Uterus (tissue), 3 donors: ENCODE measurements at regions not wholly inside any gene's neighbourhood (a gene's known extent, or its start where the extent isn't known, plus 50 kb on each side); places are given as distances from the start of the nearest gene placed in this dataset.

ENCODE experiments used
- DNase-seq, 2 donors: peaks; one replicate each; pipeline ENCODE4 v3.0.0-alpha.2; 2019 to 2020
- H3K27ac ChIP-seq, 2 donors: fragments of 200-600 bp; sonication (generic); 1 replicate in 1 of 2; 2 replicates in 1 of 2; pipeline ENCODE4 v1.5.1; 2016 to 2018
- H3K27me3 ChIP-seq, 2 donors: fragments of 200-600 bp; sonication (generic); one replicate each; pipeline ENCODE4 v1.5.1; 2018 to 2019; ENCODE audit warnings: control low read depth in 1 of 2
- H3K36me3 ChIP-seq, 2 donors: fragments of 200-600 bp; sonication (generic); one replicate each; pipeline ENCODE4 v1.5.1; 2019; ENCODE audit warnings: control low read depth in 1 of 2
- H3K4me1 ChIP-seq, 2 donors: fragments of 200-600 bp; sonication (generic); one replicate each; pipeline ENCODE4 v1.5.1; 2018 to 2019; ENCODE audit warnings: control low read depth in 1 of 2
- H3K4me3 ChIP-seq, 2 donors: fragments of 200-600 bp; sonication (generic); 1 replicate in 1 of 2; 2 replicates in 1 of 2; pipeline ENCODE4 v1.5.1; 2018 to 2019; ENCODE audit warnings: mild to moderate bottlenecking in 1 of 2
- H3K9me3 ChIP-seq, 2 donors: fragments of 200-600 bp; sonication (generic); one replicate each; pipeline ENCODE4 v1.5.1; 2019; ENCODE audit warnings: control low read depth in 1 of 2
- POLR2A ChIP-seq, 2 donors: fragments of 450-650 bp; IDR thresholded peaks; one replicate each; pipeline ENCODE4 v1.6.1; 2016; ENCODE audit warnings: antibody characterized with exemption in 2 of 2, mild to moderate bottlenecking in 1 of 2, moderate library complexity in 1 of 2
- intact Hi-C: fragments of 100-400 bp; cut with DNase I; formaldehyde crosslinking; loops from one replicate; pipeline ENCODE4 v1.15.1; 2023; ENCODE audit warnings: low total_unique reads
- TF ChIP-seq, protein P1 (sequence below), 4 experiments: fragments of 200-600 bp in 2 of 4; fragments of 450-650 bp in 2 of 4; sonication (generic) in 2 of 4; IDR thresholded peaks; one replicate each; pipeline ENCODE4 v1.5.1; 2016 to 2019; ENCODE audit warnings: antibody characterized with exemption in 4 of 4, mild to moderate bottlenecking in 2 of 4, moderate library complexity in 1 of 4
- donor health status: DM: yes; HTN: yes; CAD: no.

GRCh38 chr12:124627956-124628355 is 60.5 kb upstream of the NCOR2 start:
- intact Hi-C loops, result no loop called here
- Histone ChIP-seq H3K27me3 (no peaks in the 10 kb centered on the region), H3K9me3 (no peaks in the 10 kb centered on the region), H3K36me3 (no peaks in the 10 kb centered on the region), H3K4me3 (no peak overlapping the region), H3K4me1 (peaks cover 0 to 15% of the 10 kb centered on the region in 2 donors), H3K27ac (peak overlapping the region in 1 of 2 donors; percentile 82)
- DNase-seq, result no peak
- TF ChIP-seq POLR2A (IDR thresholded peaks at IDR 0.05), result no peak
- TF ChIP-seq, protein P1, sequence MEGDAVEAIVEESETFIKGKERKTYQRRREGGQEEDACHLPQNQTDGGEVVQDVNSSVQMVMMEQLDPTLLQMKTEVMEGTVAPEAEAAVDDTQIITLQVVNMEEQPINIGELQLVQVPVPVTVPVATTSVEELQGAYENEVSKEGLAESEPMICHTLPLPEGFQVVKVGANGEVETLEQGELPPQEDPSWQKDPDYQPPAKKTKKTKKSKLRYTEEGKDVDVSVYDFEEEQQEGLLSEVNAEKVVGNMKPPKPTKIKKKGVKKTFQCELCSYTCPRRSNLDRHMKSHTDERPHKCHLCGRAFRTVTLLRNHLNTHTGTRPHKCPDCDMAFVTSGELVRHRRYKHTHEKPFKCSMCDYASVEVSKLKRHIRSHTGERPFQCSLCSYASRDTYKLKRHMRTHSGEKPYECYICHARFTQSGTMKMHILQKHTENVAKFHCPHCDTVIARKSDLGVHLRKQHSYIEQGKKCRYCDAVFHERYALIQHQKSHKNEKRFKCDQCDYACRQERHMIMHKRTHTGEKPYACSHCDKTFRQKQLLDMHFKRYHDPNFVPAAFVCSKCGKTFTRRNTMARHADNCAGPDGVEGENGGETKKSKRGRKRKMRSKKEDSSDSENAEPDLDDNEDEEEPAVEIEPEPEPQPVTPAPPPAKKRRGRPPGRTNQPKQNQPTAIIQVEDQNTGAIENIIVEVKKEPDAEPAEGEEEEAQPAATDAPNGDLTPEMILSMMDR (IDR thresholded peaks at IDR 0.05), result no peak

DNA sequence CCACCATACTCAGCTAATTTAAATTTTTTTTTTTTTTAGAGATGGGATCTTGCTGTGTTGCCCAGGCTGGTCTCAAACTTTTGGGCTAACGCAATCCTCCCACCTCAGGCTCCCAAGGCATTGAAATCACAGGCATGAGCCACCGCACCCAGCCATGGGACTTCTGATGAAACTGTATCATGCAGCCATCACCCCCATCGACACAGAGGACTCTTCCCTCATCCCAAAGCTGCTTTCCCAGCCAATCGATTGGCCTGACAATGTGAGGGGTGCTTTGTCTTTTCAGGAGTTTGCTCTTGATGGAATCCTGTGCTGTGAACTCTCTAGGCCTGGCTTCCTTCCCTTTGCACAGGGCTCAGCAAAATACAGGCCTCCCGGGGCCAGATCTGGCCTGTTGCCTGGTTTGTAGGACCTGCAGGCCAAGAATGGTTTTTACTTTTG is 59.6 kb upstream of the NCOR2 start:
- peak overlapping the region; percentile 61 to 82 for H3K27ac ChIP-seq

DNA sequence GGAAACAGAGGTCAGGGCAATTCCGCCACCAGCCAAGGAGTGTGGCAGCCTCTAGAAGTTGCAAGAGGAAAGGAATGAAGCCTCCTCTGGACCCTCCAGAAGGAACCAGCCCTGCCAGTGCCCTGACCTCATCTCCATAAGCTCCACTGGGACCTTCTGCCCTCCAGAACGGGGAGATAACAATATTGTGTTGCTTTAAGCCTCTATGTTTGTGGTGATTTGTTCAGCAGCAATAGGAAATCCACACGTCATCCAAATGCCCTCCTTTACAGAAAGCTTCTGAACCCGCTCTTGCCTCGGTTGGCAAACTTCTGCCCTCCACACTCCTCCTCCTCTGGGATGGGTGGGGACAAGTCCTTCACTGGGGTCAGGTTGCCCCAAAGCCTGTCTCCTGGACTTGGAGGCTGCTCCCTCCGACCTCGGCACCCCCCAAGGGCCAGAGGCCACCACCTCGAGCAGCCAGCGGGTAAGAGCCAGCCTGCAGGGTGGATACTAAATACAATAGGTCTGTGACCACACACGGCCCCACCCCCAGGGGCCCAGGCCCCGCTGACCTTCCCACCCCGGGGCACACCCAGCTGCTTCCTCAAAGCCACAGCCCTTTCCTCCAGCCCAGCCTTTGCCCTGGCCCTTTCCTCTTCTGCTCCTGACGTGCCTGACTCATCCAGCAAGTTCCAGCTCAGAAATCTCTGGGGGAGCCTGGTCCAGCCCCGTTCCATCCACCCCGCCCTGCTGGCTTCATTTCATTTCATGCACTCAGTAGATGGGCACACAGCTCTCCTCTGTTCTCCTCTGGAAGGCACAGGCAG is 58.7 kb upstream of the NCOR2 start:
- peak; percentile 72 to 81 for DNase-seq
- H3K9me3 ChIP-seq, result no peaks in the 10 kb centered on the region
- intact Hi-C loops, result no loop called here
- H3K27me3 ChIP-seq, result no peaks in the 10 kb centered on the region
- peaks cover under 1 to 18% of the 10 kb centered on the region in 2 donors for H3K4me1 ChIP-seq
- peak overlapping the region; percentile 61 to 82 for H3K27ac ChIP-seq
- TF ChIP-seq POLR2A (IDR thresholded peaks at IDR 0.05), result no peak
- TF ChIP-seq, protein P1 (IDR thresholded peaks at IDR 0.05), result no peak
- no peaks in the 10 kb centered on the region for H3K36me3 ChIP-seq
- no peak overlapping the region for H3K4me3 ChIP-seq

More for the DNA sequence above, 59.6 kb upstream of the NCOR2 start:
- Histone ChIP-seq H3K36me3 (no peaks in the 10 kb centered on the region), H3K27me3 (no peaks in the 10 kb centered on the region), H3K9me3 (no peaks in the 10 kb centered on the region), H3K4me3 (no peak overlapping the region), H3K4me1 (peaks cover 0 to 14% of the 10 kb centered on the region in 2 donors)
- TF ChIP-seq, protein P1 (IDR thresholded peaks at IDR 0.05), result no peak
- no peak for TF ChIP-seq POLR2A (IDR thresholded peaks at IDR 0.05)
- peak; percentile 69 to 70 for DNase-seq
- intact Hi-C loops, result no loop called here

GRCh38 chr12:124624823-124625222 is 57.4 kb upstream of the NCOR2 start:
- Histone ChIP-seq H3K9me3 (no peaks in the 10 kb centered on the region), H3K4me3 (no peak overlapping the region), H3K4me1 (peaks cover 9 to 20% of the 10 kb centered on the region in 2 donors), H3K27ac (peak overlapping the region in 1 of 2 donors; percentile 82), H3K36me3 (no peaks in the 10 kb centered on the region), H3K27me3 (no peaks in the 10 kb centered on the region)
- DNase-seq, result no peak
- TF ChIP-seq, protein P1 (IDR thresholded peaks at IDR 0.05), result no peak
- intact Hi-C loops, result no loop called here

DNA sequence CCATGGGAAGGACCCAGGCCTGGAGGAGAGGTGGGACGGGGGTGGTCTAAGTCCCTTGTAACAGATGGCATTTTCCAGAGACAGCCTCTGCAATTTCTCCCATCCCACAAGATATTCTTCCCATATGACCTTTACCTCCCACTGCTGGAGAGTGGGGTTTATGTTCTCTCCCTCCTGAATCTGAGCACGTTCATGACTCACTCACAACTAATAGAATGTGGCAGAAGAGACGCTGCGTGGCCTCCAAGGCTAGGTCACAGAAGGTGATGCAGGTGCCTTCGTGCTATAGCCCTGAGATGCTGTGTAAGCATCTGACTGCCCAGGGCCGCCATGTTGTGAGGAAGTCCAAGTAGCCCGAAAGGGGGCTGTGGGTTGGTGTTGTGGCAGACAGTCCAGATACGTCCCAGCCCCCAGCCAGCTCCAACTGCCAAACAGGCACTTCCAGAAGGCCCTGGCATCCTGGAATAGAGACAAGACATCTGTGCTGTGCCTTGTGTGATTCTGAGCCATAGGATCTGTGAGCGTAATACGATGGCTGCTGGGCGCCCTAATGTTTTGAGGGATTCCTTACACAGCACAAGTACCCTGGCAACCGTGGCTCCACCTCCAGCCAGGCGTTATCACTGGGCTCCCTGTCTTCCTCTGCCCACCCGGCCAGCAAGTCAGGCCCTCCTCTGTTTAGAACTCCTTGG is 56.1 kb upstream of the NCOR2 start:
- intact Hi-C loops, result no loop called here
- Histone ChIP-seq H3K4me3 (no peak overlapping the region), H3K27ac (no peak overlapping the region), H3K27me3 (no peaks in the 10 kb centered on the region), H3K9me3 (no peaks in the 10 kb centered on the region), H3K4me1 (peaks cover 9 to 20% of the 10 kb centered on the region in 2 donors), H3K36me3 (no peaks in the 10 kb centered on the region)
- no peak for TF ChIP-seq POLR2A (IDR thresholded peaks at IDR 0.05)
- TF ChIP-seq, protein P1 (IDR thresholded peaks at IDR 0.05), result no peak
- no peak for DNase-seq
